Transverse colon (tissue), 3 donors: ENCODE measurements at regions not wholly inside any gene's neighbourhood (a gene's known extent, or its start where the extent isn't known, plus 50 kb on each side); places are given as distances from the start of the nearest gene placed in this dataset.
"Not testable (repeated sequence)": the region's sequence is repeated elsewhere in the genome, so short reads cannot be mapped to it uniquely, and the experiment has no call there.

Source experiments
- CTCF ChIP-seq, 5 experiments: fragments of 200-600 bp in 3 of 5; fragments of 450-650 bp in 2 of 5; sonication (generic) in 3 of 5; IDR thresholded peaks; 1 replicate in 2 of 5; 2 replicates in 3 of 5; pipeline ENCODE4 v1.5.1; 2016 to 2017; ENCODE audit warnings: antibody characterized with exemption in 5 of 5, inconsistent platforms in 3 of 5, mild to moderate bottlenecking in 2 of 5, moderate library complexity in 1 of 5
- EP300 ChIP-seq: sonication (generic); formaldehyde crosslinking; IDR thresholded peaks from one replicate; pipeline ENCODE4 v1.6.1; 2017; ENCODE audit warnings: antibody characterized with exemption, low read depth

- TF ChIP-seq EP300; CTCF (IDR thresholded peaks at IDR 0.05): not testable (repeated sequence)
Measured at GRCh38 chr9:42365244-42365945, 181.9 kb downstream of the SPATA31A6 start.
